NCI-H345 treated with DMSO at 0.1 percent for 48 hours (cell line): ENCODE measurements at regions not wholly inside any gene's neighbourhood (a gene's known extent, or its start where the extent isn't known, plus 50 kb on each side); places are given as distances from the start of the nearest gene placed in this dataset.

Source experiments
- DNase-seq: peaks from one replicate; lab custom pipeline; 2025; ENCODE audit not compliant: unreplicated experiment; lab: John Stamatoyannopoulos, UW

- no peak for DNase-seq
These were observed 154.0 kb upstream of the MKI67 start for GRCh38 chr10:128280271-128280670.

GRCh38 chr10:128281343-128281742 is 155.1 kb upstream of the MKI67 start:
- DNase-seq = no peak

- no peak for DNase-seq
These were observed 155.6 kb upstream of the MKI67 start for GRCh38 chr10:128281861-128282260.

GRCh38 chr10:128286141-128286761 is 160.0 kb upstream of the MKI67 start:
- no peak for DNase-seq

- DNase-seq = no peak
These were observed 160.7 kb upstream of the MKI67 start for GRCh38 chr10:128286762-128287500.

- DNase-seq = no peak
These were observed 161.7 kb upstream of the MKI67 start for GRCh38 chr10:128287921-128288320.

GRCh38 chr10:128289621-128290020 is 163.4 kb upstream of the MKI67 start:
- DNase-seq = no peak

- no peak for DNase-seq
These were observed 168.8 kb upstream of the MKI67 start for GRCh38 chr10:128295003-128295402.

GRCh38 chr10:128296253-128297007 is 170.2 kb upstream of the MKI67 start:
- DNase-seq = no peak

- DNase-seq = no peak
These were observed 171.6 kb upstream of the MKI67 start for GRCh38 chr10:128297709-128298378.

GRCh38 chr10:128298587-128298986 is 172.4 kb upstream of the MKI67 start:
- no peak for DNase-seq

- DNase-seq = no peak
These were observed 174.1 kb upstream of the MKI67 start for GRCh38 chr10:128300290-128300824.

GRCh38 chr10:128301051-128301450 is 174.8 kb upstream of the MKI67 start:
- no peak for DNase-seq

GRCh38 chr10:128302808-128303207 is 176.6 kb upstream of the MKI67 start:
- DNase-seq = no peak

- DNase-seq = no peak
These were observed 178.0 kb upstream of the MKI67 start for GRCh38 chr10:128304271-128304670.

- no peak for DNase-seq
These were observed 179.6 kb upstream of the MKI67 start for GRCh38 chr10:128305601-128306345.

- DNase-seq = no peak
These were observed 180.3 kb upstream of the MKI67 start for GRCh38 chr10:128306535-128306934.

GRCh38 chr10:128306966-128307365 is 180.7 kb upstream of the MKI67 start:
- DNase-seq = no peak

GRCh38 chr10:128307820-128308219 is 181.6 kb upstream of the MKI67 start:
- DNase-seq = no peak

GRCh38 chr10:128310971-128311658 is 184.9 kb upstream of the MKI67 start:
- DNase-seq = no peak
